ENCODE measurements at regions not wholly inside any gene's neighbourhood (a gene's known extent, or its start where the extent isn't known, plus 50 kb on each side); places are given as distances from the start of the nearest gene placed in this dataset.

DNA sequence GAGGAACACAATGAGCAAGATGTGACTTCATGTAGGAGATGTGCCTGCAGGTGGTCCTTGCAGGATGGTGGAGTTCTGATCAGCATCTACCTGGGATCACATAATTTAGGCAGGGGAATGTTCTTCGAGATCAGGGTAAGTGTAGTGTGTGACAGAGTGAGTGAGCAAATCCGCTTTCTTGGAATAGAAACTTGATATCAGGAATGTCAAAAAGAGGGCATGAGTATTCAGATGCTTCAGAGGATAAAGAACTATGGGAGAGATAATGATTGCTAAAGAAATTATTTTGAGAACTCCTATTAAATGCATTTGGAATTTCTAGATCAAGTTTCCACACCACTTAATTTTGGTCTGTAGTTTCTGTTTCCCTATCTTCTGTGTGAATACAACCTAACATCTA, 463.6 kb upstream of the SLC14A2 start:
- H3K4me3 Mint-ChIP-seq (ENCODE audit: unreplicated experiment): no peak overlapping the region
- H3K9me3 Mint-ChIP-seq (ENCODE audit: unreplicated experiment): no peaks in the 10 kb centered on the region
- DNase-seq (ENCODE audit: extremely low spot score, unreplicated experiment): no peak
- no peaks in the 10 kb centered on the region for H3K36me3 Mint-ChIP-seq (ENCODE audit: unreplicated experiment)
- H3K27me3 Mint-ChIP-seq (ENCODE audit: unreplicated experiment): no peaks in the 10 kb centered on the region
- TF ChIP-seq, protein P1, sequence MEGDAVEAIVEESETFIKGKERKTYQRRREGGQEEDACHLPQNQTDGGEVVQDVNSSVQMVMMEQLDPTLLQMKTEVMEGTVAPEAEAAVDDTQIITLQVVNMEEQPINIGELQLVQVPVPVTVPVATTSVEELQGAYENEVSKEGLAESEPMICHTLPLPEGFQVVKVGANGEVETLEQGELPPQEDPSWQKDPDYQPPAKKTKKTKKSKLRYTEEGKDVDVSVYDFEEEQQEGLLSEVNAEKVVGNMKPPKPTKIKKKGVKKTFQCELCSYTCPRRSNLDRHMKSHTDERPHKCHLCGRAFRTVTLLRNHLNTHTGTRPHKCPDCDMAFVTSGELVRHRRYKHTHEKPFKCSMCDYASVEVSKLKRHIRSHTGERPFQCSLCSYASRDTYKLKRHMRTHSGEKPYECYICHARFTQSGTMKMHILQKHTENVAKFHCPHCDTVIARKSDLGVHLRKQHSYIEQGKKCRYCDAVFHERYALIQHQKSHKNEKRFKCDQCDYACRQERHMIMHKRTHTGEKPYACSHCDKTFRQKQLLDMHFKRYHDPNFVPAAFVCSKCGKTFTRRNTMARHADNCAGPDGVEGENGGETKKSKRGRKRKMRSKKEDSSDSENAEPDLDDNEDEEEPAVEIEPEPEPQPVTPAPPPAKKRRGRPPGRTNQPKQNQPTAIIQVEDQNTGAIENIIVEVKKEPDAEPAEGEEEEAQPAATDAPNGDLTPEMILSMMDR (IDR thresholded peaks at IDR 0.05): no peak
- no peaks in the 10 kb centered on the region for H3K4me1 Mint-ChIP-seq (ENCODE audit: unreplicated experiment)
- no peak overlapping the region for H3K27ac Mint-ChIP-seq (ENCODE audit: unreplicated experiment)

DNA sequence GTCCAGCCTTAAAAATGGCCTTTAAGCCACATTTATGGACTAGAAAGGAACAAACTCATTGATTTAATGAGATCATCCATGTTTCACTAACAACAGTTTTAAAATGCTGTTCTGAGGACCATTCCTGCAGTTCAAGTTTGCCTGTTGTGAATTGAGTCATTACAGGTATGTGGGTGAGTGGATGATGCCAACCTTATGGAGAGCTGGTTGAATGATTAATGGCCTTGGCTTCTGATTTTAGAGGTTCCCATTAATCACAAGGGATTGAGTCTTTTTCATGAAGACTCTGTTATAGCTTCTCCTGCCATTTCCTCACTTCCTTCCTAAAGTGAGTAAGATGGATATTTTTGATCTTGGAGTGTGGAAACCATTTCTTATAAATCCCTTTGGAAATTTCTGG, 459.8 kb upstream of the SLC14A2 start:
- no peak overlapping the region for H3K4me3 Mint-ChIP-seq (ENCODE audit: unreplicated experiment)
- TF ChIP-seq, protein P1 (IDR thresholded peaks at IDR 0.05): no peak
- H3K36me3 Mint-ChIP-seq (ENCODE audit: unreplicated experiment): no peaks in the 10 kb centered on the region
- H3K27ac Mint-ChIP-seq (ENCODE audit: unreplicated experiment): no peak overlapping the region
- no peaks in the 10 kb centered on the region for H3K9me3 Mint-ChIP-seq (ENCODE audit: unreplicated experiment)
- DNase-seq (ENCODE audit: extremely low spot score, unreplicated experiment): no peak
- no peaks in the 10 kb centered on the region for H3K27me3 Mint-ChIP-seq (ENCODE audit: unreplicated experiment)
- peaks cover 3% of the 10 kb centered on the region for H3K4me1 Mint-ChIP-seq (ENCODE audit: unreplicated experiment)

DNA sequence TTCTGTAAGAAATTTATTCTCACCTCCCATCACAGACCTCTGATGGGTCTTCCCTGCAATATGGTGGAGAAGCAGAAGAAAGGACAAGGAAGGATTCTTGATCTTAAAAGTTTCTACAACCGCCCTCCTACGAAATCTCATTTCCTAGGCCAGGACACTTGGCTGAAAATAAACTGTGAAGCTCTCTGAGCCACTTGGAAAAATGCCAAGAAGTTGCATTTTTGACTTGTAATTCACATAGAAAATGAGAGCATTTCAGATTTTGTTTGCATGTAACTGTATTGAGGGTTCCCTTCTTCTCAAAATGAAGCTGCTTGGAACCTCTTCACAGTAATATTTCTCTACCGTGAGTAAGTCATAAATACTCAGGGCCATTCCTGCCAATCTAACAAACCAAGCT, 458.3 kb upstream of the SLC14A2 start:
- TF ChIP-seq, protein P1 (IDR thresholded peaks at IDR 0.05): no peak
- no peaks in the 10 kb centered on the region for H3K9me3 Mint-ChIP-seq (ENCODE audit: unreplicated experiment)
- H3K27me3 Mint-ChIP-seq (ENCODE audit: unreplicated experiment): no peaks in the 10 kb centered on the region
- no peak overlapping the region for H3K4me3 Mint-ChIP-seq (ENCODE audit: unreplicated experiment)
- no peak overlapping the region for H3K27ac Mint-ChIP-seq (ENCODE audit: unreplicated experiment)
- peaks cover 3% of the 10 kb centered on the region for H3K4me1 Mint-ChIP-seq (ENCODE audit: unreplicated experiment)
- no peak for DNase-seq (ENCODE audit: extremely low spot score, unreplicated experiment)
- H3K36me3 Mint-ChIP-seq (ENCODE audit: unreplicated experiment): no peaks in the 10 kb centered on the region

DNA sequence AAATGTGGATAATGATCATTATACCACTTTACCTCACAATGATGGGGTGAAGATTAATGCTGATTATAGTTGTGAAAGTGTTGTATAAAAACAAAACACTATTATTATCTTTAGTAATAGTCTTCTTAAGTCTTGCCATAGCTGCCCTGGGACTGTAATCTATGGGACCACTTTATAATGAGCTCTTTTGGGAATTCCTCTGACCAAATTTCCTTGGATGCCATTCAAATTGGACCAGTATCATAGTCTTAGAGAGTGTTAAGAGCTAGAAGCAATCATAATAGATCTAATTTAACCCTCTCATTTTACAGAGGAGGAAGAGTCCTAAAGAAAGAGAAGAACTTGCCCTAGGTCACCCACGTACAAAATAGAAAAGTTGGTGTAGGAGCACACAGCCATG, 457.7 kb upstream of the SLC14A2 start:
- DNase-seq (ENCODE audit: extremely low spot score, unreplicated experiment): no peak
- H3K27me3 Mint-ChIP-seq (ENCODE audit: unreplicated experiment): no peaks in the 10 kb centered on the region
- H3K9me3 Mint-ChIP-seq (ENCODE audit: unreplicated experiment): no peaks in the 10 kb centered on the region
- TF ChIP-seq, protein P1 (IDR thresholded peaks at IDR 0.05): no peak
- peaks cover 3% of the 10 kb centered on the region for H3K4me1 Mint-ChIP-seq (ENCODE audit: unreplicated experiment)
- H3K36me3 Mint-ChIP-seq (ENCODE audit: unreplicated experiment): no peaks in the 10 kb centered on the region
- no peak overlapping the region for H3K4me3 Mint-ChIP-seq (ENCODE audit: unreplicated experiment)
- no peak overlapping the region for H3K27ac Mint-ChIP-seq (ENCODE audit: unreplicated experiment)

DNA sequence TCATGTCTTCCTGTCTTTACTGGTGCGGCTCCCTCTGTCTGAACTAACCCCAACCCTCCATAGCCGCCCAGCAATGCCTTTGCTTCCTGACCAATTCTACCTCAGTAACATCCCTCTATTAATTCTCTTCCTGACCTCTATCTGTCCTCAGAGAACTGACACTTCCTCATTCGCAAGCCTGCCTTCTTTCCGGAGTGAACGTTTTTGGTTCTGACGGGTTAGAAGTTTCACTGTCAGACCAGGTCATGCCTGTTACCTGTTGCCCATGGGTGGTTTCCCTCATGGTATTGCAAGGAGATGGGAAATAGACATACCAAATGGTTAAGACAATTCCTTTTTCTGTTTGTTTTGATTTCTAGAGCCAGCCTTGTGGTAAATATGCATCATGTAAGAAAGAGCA, 453.4 kb upstream of the SLC14A2 start:
- TF ChIP-seq, protein P1 (IDR thresholded peaks at IDR 0.05): no peak
- H3K9me3 Mint-ChIP-seq (ENCODE audit: unreplicated experiment): no peaks in the 10 kb centered on the region
- H3K27me3 Mint-ChIP-seq (ENCODE audit: unreplicated experiment): no peaks in the 10 kb centered on the region
- no peak overlapping the region for H3K27ac Mint-ChIP-seq (ENCODE audit: unreplicated experiment)
- peaks cover 35% of the 10 kb centered on the region for H3K4me1 Mint-ChIP-seq (ENCODE audit: unreplicated experiment)
- no peaks in the 10 kb centered on the region for H3K36me3 Mint-ChIP-seq (ENCODE audit: unreplicated experiment)
- no peak overlapping the region for H3K4me3 Mint-ChIP-seq (ENCODE audit: unreplicated experiment)
- no peak for DNase-seq (ENCODE audit: extremely low spot score, unreplicated experiment)

Data from osteocyte (in vitro differentiated cells).